ENCODE measurements at regions not wholly inside any gene's neighbourhood (a gene's known extent, or its start where the extent isn't known, plus 50 kb on each side); places are given as distances from the start of the nearest gene placed in this dataset.
"Not testable (repeated sequence)": the region's sequence is repeated elsewhere in the genome, so short reads cannot be mapped to it uniquely, and the experiment has no call there.

DNA sequence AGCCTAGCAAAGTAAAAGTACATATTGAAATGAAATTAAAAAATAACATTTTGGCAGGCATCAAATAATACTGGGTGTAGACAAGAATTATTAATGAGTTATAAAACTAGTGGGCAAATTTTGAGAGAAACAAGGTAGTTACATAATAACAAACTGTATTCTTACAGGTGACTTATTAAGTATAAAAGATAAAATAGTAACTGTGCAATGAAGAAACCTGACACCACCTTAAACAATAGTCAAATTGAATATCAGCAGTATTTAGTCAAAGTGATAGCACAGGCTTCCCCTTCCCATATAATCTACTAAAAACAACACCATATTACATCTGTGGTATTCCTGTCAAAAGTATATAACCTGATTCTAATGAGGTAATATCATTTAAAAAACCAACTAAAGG lies 1099.8 kb upstream of the CRIM1 start:
- DNase-seq, result no peak

DNA sequence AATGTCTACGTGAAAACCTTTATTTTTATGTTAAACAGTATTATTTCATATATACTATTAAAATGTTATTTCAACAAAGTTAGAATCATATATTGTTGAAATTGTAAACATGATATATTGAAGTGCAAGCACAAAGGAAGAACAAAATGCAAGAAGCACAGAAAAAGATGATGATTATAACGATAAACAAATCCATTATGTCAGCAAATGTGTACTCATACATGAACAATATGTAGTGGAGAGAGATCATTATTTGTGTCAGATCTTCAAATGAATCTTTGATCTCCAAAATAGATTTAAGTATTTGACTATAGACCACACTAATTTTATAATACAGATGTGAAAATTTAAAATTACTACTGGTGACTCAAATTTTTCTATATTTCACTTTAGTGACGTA lies 1104.4 kb upstream of the CRIM1 start:
- no peak for DNase-seq

DNA sequence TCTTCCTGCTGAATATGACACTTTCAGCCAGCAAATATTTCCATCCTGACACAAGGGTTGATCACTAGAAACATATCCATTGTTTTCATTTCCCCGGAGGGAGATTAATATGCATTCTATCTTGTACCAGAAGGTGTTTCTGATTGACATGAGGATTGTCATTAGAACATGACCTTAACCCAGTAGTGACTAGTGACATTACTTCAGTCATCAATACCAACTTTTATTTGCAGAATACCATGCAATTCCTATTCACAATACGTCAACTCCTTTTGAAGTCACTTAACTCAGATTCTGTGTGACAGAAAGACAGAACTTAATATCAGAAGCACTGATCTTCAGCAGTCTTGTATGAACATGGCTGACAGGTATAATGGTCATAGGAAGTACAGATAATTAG lies 1108.9 kb upstream of the CRIM1 start:
- DNase-seq, result no peak

DNA sequence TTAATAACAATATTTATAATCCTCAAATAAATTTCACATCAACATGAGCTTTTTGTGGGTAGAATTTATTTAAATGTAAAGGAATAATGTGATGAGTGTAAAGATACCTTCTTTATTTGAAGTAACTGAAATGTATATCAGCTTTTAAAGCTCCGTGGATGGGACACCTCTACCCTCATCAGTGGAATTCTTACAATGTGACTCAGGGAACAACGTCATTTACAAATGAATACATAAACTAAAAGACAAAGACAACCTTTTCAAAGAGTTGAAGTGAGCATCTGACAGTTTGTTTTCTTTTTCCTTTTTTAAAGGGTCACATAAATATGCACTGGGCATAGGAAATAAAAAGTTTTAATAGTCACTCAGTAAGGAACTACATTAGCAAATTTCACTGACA lies 1127.0 kb upstream of the CRIM1 start:
- no peak for DNase-seq

DNA sequence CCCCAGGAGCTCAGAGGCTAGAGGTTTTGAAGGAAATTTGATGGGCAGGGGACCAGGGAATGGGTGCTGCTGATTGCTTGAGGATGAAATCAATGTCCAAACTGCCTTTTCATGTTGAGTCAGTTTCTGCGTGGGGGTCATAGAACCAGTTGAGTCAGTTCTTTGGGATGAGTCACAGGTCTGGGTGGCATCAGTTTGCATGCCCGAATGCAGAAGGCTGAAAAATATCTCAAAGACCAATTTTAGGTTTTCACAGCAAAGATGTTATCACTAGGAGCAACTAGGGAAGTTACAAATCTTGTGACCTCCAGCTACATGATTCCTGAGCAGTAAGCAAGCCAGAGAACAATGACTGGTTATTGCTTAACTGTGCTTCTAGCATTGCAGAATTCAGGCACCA lies 1135.1 kb upstream of the CRIM1 start:
- DNase-seq, result peak; percentile 83

DNA sequence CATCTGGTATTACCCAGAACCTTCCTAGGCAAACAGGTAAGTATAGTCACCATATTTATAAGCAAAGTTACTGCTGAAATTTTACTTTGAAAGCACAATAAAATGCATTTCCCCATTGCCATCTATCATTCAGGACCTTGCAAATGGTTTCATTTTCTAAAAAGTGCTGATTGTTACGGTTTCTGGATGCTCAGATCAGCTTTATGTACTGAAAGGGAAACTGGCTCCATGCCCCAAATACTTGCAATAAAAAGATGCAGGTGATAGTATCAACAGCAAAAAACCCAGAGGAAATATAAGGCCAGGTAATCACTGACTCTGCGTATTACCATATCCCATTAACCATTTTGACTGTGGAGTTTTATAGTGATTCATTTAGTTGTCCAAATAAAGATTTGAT lies 1150.7 kb upstream of the CRIM1 start:
- DNase-seq, result no peak

DNA sequence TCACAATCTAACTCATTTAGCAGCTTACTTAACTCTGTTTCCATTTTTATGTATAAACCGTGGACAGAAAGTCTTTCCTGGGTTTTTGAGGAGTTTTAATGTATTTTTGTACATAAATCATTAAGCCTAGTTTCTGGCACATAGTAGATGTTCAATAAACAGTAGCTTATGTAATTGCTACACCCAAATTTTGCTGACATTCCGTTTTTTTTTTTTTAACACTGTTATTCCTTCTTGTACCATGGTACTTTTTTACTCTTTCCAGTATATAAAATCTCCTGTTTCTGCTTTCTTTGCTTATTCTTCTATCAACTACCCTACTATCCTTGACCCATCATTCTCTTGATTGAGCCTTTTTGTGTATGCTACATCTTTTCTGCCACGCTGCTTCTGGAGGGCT lies 1151.3 kb upstream of the CRIM1 start:
- DNase-seq, result no peak

DNA sequence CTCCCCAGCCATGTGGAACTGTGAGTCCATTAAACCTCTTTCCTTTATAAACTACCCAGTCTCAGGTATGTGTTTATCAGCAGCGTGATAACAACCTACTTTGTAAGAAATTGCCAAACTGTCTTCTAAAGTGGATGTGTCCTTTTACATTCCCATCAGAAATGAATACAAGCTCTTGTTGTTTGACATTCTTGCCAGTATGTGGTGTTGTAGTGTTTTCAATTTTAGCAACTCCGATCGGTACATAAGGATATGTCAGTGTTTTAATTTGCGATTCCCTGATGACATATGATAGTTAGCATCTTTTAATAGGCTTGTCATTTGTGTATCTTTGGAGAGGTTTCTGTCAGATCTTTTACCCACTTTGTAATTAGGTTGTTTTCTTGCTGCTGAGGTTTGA lies 1156.3 kb upstream of the CRIM1 start:
- DNase-seq, result no peak

DNA sequence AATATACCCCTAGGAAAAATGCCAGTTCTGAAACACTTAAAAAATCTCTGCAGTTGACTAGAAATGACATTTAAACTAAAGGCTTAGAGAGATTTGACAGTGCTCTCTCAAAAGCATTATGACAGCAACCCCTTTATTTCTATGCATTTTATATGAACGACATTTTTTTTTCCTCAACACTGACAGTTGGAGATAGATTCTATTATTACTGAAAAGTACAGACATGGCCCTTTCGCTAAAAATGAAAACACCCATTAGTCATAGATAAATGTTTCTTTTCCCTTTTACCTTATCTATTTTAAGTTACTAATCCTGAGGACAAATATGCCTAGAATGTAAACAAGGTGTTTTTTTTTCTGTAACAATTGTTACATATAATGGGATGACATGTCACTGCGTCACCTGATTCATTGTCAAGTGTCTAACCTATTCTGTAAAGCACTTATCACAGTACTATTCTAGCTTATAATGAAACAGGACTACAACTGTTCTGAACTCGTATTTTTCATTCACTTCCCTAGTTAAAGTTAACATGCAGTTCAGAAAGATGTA lies 1169.6 kb upstream of the CRIM1 start:
- no peak for DNase-seq

DNA sequence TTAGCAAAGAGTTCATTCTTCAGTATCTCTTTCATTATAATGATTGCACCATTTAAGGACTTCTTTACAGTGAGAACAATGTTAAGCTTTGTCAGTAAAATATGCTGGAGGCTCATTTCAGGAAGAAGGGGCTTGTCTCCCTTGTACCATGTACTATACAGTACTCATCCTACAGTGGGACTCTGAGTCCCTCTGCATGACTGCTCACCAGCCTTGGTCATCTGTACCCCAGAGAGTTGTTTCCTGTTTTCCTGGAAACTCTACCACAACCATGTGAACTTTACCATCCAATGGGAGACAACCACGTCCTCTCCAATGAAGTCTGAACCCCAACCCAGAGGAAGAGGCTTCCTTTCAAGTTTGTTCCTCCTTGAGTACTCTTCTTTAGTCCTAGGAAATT lies 1171.1 kb upstream of the CRIM1 start:
- DNase-seq, result no peak

DNA sequence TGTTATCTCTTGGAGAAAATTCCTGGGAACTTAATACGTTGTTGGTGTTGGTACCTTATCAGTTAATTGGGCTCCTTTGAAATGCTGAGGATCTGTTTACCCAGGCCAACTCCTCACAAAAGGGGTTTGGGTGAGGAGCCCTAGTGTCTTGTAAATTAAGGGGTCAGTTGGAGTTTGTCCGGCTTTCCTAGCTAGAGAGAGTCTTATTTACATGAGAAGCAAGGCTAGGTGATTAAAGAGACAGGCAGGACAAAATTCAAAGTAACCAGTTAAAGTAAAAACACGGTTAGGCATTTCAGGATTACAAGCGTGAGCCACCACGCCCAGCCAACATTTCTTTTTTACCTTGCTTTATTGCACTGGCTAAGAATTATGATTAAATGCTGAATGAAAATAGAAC lies 1178.9 kb upstream of the CRIM1 start:
- not testable (repeated sequence) for DNase-seq

DNA sequence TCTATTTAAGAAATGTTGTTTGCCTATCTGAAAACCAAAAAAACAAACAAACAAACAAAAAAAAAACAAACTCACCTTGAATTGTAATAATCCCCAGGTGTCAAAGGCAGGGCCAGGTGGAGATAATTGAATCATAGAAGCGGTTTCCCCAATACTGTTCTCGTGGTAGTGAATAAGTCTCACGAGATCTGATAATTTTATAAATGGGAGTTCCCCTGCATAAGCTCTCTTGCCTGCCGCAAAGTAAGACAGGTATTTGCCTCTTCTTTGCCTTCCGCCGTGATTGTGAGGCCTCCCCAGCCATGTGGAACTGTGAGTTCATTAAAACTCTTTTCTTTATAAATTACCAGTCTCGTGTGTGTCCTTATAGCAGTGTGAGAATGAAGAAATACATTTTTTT lies 1180.7 kb upstream of the CRIM1 start:
- DNase-seq, result no peak

DNA sequence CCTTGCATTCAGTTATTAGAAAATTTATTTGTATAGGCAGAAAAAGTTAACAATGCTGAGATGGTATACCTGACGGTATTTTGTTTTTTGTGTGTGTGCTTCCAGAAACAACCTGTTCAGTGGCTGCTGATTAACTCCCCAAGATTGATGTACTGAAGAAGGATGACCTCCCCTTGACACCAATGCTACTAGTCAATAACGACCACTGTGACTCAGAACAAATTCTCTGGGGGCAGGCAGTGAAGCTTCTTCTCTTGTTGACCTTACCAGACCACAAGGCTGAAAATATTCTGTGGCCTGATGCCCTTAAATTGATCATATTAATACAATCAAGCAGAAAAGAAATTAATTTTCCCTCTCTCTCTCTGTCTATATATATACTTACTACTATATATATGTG lies 1182.9 kb upstream of the CRIM1 start:
- DNase-seq, result no peak

DNA sequence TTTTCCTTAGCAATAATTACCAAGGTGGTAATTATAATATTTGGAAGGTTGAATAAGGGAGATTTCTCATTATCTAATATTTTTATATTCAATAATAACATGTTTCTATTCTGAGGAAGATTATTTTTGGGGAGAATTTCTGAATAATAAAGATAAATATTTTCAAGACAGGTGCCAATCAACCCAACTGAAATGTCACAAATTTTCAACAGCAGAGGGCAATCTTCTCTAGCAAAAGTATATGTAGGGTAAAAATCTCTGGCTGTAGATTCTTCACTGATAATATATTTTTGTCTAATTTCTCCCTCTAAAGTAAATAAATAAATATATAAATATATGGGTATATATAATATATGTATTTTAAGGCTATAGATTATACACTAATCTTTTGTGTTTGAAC lies 1187.2 kb upstream of the CRIM1 start:
- DNase-seq, result no peak

DNA sequence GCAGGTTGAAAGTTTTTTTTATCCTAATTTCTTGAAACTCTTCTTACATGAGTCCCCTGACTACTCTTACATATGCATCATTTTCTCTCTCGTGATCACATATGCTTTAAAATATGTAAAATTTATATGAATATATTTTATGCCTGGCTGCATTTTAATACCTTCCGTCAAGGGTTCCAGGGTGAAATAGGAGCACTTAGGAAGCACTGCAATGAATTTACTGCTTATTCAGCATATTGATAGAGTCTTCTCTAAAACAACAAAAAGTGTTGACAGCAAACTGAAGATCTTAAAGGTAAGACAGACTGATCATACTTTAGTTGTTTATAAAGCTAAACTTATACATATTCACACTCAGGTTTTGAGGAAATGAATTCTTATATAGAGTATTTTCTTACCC lies 1191.6 kb upstream of the CRIM1 start:
- DNase-seq, result no peak

DNA sequence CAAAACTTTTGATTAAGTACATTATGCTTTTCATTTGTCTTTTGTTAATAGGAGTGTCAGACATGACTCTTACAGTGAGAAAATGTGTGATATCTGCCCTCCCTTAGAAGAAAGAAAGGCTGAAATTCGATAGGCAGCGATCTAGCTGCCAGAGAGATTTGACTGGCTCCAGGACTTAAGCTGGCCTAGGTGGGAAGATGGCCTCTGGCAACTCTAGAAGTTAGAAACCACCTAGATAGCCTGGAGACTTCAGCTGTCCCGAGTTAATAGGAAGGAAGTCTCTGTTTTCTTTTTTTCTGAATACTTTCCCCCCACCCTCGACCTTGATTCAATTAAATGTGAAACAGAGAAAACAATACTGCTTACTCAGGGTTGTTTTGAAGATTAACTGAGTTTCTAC lies 1194.7 kb upstream of the CRIM1 start:
- DNase-seq, result no peak

DNA sequence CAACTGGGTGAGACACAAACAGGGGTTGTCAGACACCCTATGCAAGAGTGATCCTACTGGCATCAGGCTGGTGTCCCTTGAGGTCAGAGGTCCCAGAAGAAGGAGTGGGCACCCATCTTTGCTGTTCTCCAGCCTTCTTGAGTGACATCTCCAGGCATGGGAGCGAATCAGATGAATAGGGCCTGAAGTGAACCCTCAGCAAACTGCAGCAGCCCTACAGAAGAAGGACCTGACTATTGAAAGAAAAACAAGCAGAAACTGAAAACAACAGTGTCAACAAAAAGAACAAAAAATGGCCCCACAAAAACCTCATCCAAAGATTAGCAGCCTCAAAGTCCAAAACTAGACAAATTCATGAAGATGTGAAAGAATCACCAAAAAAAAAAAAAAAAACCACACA lies 1229.7 kb upstream of the CRIM1 start:
- no peak for DNase-seq

DNA sequence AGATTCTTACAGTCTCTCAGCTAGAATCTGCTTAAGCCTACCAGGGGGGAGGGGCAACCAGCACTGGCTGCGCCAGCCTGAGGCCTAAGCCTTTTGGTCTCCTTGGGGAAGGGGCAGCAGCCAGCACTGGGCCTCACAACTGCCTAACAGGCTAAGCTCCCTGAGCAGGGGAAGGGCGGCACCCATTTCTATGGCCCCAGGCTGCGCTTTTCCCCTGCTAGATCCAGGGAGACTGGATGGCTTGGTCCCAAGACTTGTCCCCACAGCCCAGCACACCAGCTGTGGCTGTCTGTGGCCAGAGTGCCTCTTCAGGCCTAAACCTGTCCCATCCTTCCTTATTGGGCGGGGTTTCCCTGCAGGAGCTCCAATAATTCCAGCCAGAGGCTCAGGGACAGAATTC lies 1230.3 kb upstream of the CRIM1 start:
- DNase-seq, result no peak

DNA sequence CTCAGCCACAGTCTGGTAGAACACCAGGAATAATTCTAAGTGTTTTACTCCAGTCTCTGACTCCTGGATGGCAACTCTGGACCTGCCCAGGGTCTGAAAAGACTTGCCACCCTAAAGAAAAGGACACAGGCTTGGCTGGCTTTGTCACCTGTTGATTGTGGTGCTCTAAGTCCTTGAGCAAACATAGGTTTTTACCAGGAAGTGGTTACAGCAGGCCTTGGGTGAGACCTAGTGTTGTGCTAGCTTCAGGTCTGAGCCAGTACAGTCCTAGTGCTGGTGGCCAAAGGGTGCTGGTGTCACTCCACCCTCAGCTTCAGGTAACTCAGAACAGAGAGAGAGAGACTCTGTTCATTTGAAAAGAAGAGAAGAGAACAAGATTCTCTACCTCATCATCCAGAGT lies 1239.4 kb upstream of the CRIM1 start:
- no peak for DNase-seq

DNA sequence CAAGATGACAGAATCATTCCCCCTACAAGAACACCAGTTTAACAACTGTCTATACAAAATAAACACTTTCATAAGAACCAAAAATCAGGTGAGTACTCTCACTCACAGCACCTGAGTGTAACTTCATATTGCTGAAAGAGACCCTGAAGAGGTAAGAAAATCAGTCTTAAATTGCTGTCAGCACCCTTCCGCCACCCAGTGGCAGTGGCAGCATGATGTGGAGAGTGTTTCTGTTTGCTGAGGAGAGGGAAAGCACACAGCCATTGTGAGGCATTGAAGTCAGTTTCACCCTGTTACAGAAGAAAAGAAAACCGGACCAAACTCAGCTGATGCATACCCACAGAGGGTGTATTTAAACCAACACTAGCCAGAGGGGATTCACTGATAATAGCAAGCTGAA lies 1240.8 kb upstream of the CRIM1 start:
- DNase-seq, result peak; percentile 62

DNA sequence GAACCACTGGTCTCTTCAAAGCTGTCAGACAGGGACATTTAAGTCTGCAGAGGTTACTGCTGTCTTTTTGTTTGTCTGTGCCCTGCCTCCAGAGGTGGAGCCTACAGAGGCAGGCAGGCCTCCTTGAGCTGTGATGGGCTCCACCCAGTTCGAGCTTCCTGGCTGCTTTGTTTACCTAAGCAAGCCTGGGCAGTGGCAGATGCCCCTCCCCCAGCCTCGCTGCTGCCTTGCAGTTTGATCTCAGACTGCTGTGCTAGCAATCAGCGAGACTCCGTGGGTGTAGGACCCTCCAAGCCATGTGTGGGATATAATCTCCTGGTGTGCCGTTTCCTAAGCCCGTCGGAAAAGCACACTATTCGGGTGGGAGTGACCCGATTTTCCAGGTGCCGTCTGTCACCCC lies 1243.2 kb upstream of the CRIM1 start:
- DNase-seq, result not testable (repeated sequence)

DNA sequence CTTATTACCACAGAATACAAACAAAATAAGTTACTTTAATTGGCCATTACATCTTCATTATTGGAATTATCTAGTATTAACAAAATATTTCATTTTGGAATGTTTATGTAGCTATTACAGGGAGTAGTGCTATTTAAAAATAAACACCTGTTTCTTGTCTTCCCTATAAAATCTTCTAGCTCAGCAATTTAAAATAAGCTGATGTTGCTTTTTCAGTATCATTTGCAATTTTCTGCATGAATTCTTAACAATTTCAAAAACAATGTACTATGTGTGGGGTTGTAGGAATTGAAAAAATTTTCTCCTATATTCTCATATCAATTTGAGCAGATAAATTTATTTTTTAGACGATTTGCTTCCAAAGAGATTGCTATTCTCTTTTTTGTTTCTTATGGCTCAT lies 1251.3 kb upstream of the CRIM1 start:
- DNase-seq, result no peak

DNA sequence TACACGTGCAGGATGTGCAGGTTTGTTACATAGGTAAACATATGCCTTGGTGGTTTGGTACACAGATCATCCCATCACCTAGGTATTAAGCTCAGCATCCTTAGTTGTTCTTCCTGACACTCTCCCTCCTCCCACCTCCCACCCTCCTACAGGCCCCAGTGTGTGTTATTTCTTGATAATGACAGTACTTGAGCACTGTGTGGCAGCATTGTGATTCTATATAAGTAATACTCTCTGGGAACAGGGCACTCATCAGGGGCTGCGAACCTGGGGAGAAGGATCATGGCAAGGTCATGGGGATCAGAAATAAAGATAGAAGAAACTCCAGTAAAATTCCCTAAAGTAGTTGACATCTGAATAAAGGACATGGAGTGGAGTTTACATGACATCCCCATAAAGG lies 1256.2 kb upstream of the CRIM1 start:
- DNase-seq, result no peak

DNA sequence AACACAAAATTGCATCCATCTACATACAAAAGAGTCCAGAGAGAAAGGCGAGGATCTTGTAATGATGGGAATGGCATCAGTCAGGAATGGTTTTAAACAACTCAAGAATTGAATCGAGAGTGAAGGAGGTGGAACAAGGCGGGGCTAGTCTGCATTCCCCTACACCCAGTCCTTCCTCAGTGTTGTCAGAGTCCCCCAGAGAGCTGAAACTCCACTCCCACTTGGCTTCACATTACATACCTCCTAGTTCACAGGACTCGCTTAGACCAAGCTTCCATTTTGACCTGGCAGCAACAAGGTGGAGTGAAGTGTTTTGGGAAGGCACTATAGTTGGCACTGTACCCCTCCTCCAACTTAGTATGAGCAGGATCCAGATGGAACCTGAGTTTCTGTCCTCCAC lies 1273.5 kb upstream of the CRIM1 start:
- DNase-seq, result no peak

DNA sequence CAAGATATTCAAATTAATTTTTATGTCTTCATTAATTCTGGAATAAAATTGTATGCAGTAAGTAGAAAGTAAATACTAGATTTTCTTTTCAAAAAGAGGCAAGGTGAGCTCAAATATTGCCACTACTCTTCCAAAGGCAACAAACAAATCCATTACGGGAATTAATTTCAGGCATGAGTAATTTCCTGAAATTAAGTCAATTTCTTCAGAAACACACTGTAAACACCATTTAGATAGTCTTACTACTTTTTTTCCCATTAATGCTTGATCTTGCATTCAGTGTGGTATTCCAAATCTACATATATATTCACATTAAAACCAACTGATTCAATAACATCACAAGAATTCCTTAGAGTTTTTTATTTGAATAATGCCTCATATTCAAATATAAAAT lies 1274.0 kb upstream of the CRIM1 start:
- no peak for DNase-seq

DNA sequence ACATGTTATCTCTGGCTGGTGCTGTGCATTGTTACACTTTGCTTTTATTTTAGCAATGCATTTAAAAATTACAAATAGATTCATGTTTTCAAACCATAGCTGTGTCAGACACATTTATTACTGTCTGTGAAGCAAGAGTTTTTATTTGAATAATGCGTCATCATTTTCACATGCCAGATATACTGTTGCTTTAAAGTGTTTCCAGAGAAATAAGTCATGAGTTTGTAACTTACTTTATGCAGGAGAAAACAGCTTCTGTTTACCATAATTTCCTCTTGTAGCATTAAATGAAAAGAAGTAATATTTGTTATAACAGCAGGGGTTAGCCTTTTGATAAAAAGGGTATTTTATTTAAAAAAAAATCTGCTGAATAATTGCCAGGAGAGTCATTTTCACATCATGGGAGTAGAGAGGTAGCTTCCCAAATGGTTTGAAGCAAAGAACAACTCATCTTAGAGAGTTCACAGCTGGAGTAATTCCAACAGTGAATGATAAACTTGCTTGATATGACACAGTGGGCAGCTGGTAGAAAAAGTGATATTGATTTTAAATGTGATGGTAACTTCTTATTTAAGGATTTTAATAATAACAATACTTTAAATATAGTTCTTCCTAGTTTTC lies 1274.5 kb upstream of the CRIM1 start:
- DNase-seq, result no peak
